ENCODE measurements at regions not wholly inside any gene's neighbourhood (a gene's known extent, or its start where the extent isn't known, plus 50 kb on each side); places are given as distances from the start of the nearest gene placed in this dataset.

- TF ChIP-seq CTCF (IDR thresholded peaks at IDR 0.05) (no peak), POLR2A (IDR thresholded peaks at IDR 0.05) (no peak)
These were observed 181.8 kb upstream of the PDE10A start for GRCh38 chr6:165844801-165845364.
